Caki2 (cell line): ENCODE measurements at regions not wholly inside any gene's neighbourhood (a gene's known extent, or its start where the extent isn't known, plus 50 kb on each side); places are given as distances from the start of the nearest gene placed in this dataset.
"Not testable (repeated sequence)": the region's sequence is repeated elsewhere in the genome, so short reads cannot be mapped to it uniquely, and the experiment has no call there.

Source experiments
- DNase-seq: peaks from one replicate; pipeline ENCODE4 v3.0.0-alpha.2; 2015; ENCODE audit warnings: low read depth
- in situ Hi-C: cut with HindIII; loops from 2 replicates; pipeline ENCODE4 v1.10.0; 2016; ENCODE audit warnings: low sequenced_read_pairs, low pct_unique_long_range_greater_than_20kb, mixed read lengths

DNA sequence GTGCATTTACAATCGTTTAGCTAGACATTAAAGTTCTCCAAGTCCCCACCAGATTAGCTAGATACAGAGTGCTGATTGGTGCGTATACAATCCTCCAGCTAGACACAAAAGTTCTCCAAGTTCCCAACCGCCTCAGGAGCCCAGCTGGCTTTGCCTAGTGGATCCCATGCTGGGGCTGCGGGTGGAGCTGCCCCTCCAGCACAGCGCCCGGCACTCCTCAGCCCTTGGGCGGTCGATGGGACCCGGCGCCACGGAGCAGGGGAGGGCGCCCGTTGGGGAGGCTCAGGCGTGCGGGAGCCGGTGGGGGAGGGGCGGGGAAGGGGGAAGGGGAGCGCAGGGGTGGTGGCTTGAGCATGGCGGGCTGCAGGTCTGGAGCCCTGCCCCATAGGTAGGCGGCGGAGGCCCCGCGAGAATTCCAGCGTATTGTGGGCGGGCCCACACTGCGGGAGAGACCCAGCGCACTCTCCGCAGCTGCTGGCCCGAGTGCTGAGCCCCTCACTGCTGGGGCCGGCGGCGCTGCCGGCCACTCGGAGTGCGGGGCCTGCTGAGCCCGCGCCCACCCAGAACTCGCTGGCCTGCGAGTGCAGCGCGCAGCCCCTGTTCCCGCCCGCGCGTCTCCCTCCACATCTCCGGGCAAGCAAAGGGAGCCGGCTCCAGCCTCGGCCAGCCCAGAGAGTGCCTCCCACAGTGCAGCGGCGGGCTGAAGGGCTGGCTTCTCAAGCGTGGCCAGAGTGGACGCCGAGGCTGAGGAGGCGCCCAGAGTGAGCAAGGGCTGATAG, 907.5 kb downstream of the CDH8 start:
- no peak for DNase-seq
- in situ Hi-C loops, result loop anchor here (5.0 kb wide), 1 partner anchor 1281 kb away; no protein-coding TSS in a partner anchor

DNA sequence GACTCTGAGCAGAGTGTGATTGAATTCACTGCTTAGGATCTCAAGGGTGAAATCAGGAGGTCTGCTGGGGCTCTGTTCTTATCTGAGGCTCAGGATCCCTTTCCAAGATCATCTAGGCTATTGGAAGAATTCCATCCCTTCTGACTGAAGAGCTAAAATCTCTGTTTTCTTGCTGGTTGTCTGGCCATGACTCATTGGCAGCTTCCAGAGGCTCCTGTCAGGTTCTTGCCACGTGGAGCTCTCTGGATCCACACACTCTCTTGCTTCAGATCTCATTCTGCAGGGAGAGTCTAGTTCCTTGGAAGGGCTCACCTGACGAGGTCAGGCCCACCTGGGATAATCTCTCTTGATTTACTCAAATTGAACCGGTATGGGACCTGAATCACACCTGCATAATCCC, 930.7 kb downstream of the CDH8 start:
- no peak for DNase-seq
- in situ Hi-C loops, result no loop called here

DNA sequence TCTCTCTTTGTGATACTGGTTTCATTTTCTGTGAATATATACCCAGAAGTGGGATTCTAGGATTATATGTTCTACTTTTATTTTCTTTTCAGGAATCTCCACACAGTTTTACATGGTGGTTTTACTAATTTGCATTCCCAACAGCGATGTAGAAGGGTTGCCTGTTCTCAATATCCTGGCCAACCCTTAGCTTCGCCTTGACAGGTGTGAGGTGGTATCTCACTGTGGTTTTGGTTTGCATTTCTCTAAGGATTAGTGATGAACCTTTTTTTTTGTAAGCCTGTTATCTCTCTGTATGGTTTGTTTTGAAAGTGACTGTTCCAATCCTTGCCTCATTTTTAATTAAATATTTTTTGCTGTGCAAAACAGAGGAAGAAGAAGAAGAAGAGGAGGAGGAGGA, 937.7 kb downstream of the CDH8 start:
- no peak for DNase-seq
- in situ Hi-C loops, result no loop called here

DNA sequence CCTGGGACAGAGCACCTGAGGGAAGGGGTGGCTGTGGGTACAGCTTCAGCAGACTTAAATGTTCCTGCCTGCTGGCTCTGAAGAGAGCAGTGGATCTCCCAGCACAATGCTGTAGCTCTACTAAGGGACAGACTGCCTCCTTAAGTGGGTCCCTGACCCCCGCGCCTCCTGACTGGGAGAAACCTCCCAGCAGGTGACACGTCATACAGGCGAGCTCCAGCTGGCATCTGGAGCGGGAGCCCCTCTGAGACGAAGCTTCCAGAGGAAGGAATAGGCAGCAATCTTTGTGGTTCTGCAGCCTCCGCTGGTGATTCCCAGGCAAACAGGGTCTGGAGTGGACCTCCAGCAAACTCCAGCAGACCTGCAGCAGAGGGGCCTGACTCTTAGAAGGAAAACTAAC, 944.9 kb downstream of the CDH8 start:
- in situ Hi-C loops, DNase-seq: not testable (repeated sequence)

DNA sequence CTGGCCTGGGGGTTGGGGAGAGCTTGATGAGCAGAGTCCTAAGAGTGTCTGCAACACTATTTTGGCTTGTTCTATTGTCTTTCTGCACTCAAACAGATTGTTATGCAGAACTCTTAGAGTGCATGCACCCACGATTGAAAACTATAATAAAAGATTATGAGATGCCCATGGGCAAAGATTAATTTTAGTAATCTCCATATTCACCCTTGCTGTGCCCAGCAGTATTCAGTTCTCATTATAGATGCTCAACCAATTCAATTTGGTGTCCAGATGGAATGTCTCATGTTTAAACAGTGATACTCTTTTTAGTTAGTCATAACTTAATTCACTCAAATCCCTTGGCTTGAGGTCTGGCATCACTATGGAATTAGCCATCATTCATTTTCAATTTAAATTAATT, 952.5 kb downstream of the CDH8 start:
- no peak for DNase-seq
- in situ Hi-C loops, result no loop called here

DNA sequence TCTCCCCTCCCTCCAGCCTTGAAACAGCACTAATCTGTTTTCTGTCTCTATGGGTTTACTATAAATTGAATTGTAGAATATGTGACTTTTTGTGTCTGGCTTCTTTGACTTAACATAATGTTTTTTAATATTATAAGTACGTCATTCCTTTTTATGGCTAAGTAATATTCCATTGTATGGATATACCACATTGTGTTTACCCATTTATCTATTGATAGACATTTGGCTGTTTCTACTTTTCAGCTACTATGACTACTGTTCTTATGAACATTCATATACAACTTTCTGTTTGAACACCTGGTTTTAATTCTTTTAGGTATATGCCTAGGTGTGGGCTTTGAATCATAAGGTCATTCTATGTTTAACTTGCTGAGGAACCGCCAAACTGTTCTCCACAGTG, 961.9 kb downstream of the CDH8 start:
- no peak for DNase-seq
- in situ Hi-C loops, result no loop called here

DNA sequence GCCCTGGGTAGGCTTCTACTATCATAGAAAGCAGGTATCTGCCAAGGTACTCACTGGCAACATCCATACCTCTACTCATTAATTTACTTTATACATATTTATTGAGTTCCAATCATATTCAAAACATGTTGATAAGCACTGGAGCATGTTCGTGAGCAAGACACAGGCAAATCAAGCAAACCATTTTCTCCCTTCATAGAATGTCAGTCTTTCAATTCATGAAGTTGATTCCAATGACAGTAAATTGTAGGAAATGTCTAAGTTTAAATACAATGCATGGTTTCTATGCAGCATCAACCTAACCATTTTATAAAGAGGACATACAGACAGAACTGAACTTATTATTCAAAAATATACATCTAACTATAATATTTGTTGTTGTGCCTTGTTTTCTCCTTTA, 978.6 kb downstream of the CDH8 start:
- in situ Hi-C loops, result no loop called here
- DNase-seq, result no peak

DNA sequence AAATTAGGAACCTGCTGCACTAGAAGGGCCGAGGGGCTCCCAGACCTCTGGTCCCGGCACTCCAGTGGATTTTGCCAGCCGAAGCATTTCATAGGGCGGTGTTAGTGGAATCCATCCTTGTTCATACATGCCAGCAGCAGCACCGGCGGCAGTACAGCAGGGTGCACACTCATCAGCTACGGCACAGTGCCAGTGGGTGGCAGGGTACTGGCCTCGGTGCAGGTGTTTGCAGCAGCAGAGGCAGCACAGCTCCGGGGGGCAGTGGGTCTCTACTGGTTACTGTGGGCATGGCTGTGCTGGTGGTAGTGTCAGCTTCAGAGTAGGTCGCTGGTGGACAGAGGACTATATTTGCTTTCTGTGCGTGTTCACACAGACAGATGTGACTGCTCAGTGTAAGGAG, 985.7 kb downstream of the CDH8 start:
- in situ Hi-C loops, result no loop called here

DNA sequence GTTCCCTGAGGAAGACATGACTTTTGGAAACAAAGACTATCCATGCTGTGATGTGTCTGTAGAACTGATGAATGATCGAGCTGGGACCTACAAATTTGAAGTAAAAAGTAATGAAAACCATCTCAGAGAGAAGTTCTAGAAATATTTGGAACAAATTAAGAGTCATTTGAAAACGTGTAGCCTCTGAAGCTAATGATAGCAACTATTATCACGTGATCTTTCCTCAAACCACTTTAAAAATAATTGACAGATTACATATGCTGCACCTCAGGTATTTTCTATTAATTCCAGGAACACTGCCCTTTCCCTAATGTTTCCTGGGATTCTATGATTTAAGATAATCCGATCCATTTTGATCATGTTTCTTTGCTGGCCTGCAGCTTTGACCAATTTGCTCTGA, 990.3 kb downstream of the CDH8 start:
- in situ Hi-C loops, result no loop called here
- no peak for DNase-seq

More for the DNA sequence above, 985.7 kb downstream of the CDH8 start:
- DNase-seq, result no peak

DNA sequence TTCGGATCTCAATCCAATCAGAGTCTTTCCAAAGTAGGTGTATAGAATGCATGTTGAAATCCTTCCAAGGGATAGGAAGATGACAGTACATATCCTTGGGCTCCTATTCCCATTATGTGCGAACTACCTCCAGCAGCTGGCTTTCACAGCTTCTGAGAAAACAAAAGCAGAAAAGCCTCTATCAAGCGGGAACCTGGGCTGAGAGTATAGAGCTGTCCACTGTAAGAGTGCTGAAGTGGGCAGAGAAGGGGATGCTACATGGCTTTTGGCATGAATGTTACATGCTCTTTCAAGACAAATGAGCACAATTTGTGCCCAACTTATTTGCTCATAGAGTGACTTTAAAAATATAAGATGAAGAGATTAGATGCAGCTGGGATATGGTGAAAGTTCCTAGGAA, 993.5 kb downstream of the CDH8 start:
- no peak for DNase-seq
- in situ Hi-C loops, result no loop called here

DNA sequence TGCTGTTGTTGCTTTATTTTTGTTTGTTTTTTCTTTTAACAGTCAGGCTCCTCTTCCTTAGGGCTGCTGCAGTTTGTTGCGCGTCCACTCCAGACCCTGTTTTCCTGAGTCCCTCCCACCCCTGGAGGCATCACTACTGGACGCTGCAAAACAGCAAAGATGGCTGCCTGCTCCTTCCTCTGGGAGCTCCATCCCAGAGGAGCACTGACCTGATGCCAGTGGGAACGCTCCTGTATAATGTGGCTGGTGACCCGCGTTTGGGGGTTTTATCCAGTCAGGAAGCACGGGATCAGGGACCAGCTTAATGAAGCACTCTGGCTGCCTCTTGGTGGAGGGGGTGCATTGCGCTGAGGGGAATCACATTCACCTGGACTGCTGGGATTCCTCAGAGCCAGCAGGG, 1005.6 kb downstream of the CDH8 start:
- in situ Hi-C loops, result no loop called here
- no peak for DNase-seq

DNA sequence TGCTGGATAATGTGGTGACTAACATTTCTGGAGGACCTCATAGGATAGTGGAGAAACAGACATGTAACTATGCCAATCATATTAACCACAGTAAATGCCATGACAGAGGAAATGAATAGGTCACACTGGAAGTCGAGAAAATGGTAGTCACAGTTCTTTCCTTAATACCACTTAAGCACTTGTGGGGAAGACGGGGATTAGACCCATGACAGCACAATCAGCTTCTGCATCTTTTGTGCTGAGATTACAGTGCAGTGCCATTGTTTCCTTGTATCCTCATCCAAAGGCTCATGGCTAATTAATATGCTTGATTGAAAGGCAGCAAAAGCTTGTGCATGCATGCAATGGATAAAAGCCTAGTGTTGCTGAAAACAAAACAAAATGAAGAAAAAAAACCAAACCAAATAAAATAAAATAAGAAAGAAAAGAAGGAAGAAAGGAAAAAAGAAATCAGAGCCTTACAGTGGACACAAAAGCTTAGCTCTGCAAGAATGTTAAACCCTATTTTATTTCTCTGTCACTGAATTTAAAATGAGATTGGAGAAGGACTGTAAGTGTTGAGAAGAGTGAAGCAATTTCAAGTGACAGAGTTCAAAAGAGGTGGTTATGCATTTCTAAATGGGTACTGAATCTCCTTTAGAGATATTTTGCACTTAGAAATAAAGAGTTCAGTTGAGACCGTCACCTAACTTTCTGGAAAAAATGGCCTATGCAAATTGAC, 1011.9 kb downstream of the CDH8 start:
- no peak for DNase-seq
- in situ Hi-C loops, result no loop called here

DNA sequence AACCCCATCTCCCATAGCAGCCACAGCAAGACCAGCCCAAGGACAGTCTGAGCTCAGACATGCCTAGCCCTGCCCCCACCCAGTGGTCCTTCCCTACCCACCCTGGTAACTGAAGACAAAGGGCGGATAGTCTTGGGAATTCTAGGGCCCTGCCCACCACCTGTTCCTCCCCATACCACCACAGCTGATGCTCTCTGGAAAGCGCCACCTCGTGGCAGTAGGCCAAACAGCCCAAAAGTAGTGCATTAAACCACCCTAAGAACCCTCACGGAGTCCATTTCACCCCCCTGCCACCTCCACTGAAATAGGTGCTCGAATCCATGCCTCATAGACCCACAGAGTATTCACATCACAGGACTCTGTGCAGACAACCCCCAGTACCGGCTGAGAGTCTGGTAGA, 1021.4 kb downstream of the CDH8 start:
- in situ Hi-C loops, result no loop called here

DNA sequence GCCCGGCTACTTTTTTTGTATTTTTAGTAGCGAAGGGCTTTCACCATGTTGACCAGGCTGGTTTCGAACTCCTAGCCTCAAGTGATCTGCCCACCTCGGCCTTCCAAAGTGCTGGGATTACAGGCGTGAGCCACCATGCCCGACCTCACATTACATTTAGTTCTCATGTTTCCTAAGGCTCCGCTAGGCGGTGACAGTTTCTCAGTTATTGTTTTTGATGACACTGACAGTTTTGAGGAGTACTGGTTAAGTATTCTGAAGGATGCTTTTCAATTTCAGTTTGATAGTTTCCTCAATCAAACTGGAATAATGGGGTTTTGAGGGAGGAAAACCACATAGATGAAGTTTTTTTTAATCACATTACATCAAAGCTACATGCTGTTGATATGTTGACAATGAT, 1028.5 kb downstream of the CDH8 start:
- no peak for DNase-seq
- in situ Hi-C loops, result no loop called here

More for the DNA sequence above, 1021.4 kb downstream of the CDH8 start:
- DNase-seq, result no peak

DNA sequence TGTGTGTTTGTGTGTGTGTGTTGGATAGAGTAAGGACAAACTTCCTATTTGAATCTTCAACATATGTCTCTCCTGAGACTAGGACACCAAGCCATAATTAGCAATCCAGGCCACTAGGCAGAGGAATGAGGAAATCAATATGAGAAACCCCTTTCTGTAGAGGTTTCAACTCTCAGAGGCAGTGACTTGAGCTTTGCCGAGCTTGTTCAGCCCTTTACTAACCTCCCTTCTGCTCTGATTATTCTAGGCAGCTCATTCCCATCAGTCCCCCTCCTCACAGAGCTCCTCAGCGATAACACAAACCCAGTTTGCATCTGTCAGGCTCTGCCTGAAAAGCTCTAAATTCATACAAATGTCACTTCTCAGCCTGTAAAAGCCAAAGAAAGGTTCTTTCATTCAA, 1030.3 kb downstream of the CDH8 start:
- in situ Hi-C loops, result no loop called here
- DNase-seq, result no peak

DNA sequence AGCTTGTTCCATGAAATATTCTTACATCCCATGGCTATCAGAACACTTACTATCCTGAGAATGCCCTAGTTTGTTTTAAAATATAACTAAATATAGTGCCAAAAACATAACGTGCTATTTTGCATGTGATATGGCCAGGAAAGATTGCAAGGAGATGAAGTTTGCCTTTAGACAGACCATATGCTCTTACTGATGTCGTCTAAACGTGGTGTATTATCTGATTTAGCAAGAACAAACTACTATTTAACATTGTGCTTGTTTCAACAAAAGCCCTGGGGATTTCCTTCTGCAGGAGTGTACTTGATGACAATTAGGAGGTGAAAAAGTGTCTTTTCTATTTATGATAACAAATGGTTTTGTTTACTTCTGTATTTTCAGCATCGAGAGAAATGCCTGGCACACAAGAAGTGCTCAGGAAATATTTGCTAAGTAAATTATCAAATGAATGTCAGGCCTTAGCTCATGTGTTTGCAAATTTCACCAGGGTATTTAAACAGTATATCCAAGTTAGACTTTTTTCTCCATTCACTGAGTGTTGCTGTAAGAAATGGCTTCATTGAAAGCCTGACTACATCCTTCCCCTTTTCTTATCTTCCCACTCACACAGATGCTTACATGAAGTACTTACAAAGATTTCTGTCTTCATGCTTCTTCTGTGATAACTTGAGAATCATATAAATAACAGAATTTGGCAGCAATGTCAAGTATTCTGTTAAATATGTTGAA, 1033.6 kb downstream of the CDH8 start:
- in situ Hi-C loops, result no loop called here
- no peak for DNase-seq

DNA sequence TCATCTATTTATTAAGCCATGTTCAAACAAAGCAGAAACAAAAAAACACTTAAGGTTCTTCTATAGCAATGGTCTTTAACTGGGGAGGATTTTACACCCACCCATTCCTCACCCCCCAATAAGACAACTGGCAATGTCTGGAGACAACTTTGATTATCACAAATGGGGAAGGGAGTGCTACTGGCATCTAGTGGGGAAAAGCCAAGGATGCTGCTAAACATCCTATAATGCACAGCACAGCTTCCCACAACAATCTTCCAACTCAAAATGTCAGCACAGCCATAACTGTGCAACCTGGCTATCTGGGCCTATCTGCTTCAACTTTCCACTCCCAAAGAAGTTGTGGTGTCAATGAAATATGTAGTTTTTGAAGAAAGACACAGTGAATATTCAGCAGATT, 1044.4 kb downstream of the CDH8 start:
- in situ Hi-C loops, result no loop called here
- no peak for DNase-seq

DNA sequence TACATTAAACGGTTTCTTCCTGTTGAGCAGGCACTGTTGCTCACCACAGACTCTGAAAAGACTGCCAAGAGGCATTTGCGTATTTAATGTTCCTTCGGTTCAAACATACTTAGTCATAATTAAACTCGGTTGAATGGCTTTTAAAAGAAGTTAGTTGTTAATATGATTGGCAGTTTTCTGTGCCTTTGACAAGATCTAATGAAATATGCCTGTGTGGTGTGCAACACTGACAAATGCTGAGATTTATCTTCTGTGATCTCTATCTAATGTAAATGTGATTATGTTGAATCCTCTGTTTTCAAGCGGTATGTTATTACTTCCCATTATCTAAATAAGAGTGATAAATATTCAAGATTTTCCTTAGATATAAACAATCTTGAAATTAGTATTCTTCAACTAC, 1046.6 kb downstream of the CDH8 start:
- no peak for DNase-seq
- in situ Hi-C loops, result no loop called here

DNA sequence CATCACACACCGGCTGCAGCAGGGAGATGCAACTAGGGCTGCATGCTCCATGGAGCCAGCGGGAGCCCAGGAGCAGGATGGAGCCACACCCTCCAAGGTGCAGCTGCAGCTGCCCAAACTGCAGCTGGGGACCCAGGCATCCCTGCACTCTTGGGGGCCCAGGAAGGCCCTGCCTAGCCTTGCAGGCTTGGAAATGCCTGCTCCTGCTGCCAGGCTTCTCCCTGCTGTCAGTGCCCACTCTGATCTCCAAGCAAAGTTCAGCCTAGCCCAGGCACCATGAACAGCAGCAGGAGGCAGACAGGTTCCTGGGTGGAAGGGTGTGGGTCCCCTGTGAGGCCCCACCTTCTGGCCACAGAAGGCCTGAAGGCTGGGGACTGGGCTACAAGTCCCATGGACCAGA, 1057.1 kb downstream of the CDH8 start:
- no peak for DNase-seq
- in situ Hi-C loops, result no loop called here
